K562 (cell line): ENCODE measurements at regions not wholly inside any gene's neighbourhood (a gene's known extent, or its start where the extent isn't known, plus 50 kb on each side); places are given as distances from the start of the nearest gene placed in this dataset.

Source experiments
- ATAC-seq: fragments of 200-7000 bp; cut with Tn5 transposase; 3 replicates; pipeline ENCODE4 v1.9.1; 2020; ENCODE audit warnings: moderate library complexity
- BruUV-seq: library from RNA; stranded (reverse); fragments of 400-500 nt; replicated peaks from 2 replicates; lab custom pipeline; 2021; lab: Mats Ljungman, UMichigan
- CTCF ChIA-PET: fragments of 300-600 bp; formaldehyde crosslinking; extraction: SDS; loops from one replicate; lab custom pipeline; 2021; ENCODE audit warnings: low intra/inter-chr PET ratio; lab: Yijun Ruan, JAX
- POLR2A ChIA-PET: fragments of 300-600, 350-650 bp; sonication (Branson Sonifier 250); formaldehyde crosslinking; extraction: SDS; loops from one replicate; lab custom pipeline; 2021; ENCODE audit warnings: antibody characterized with exemption, inconsistent platforms; lab: Yijun Ruan, JAX
- DNase-seq, 4 experiments: peaks; one replicate each; pipeline versions ENCODE4 v3.0.0 to v3.0.0-alpha.2; 2011 to 2018; ENCODE audit warnings: low spot score in 3 of 4, mixed read lengths in 3 of 4; ENCODE audit errors: extremely low read depth in 1 of 4
- FAIRE-seq: peaks from 2 replicates; lab custom pipeline; 2011; peaks lifted over from hg19 to GRCh38; lab: Jason Lieb, UNC
- H2AFZ ChIP-seq: 2 replicates; pipeline ENCODE4 v1.6.0; 2011; ENCODE audit warnings: low read depth, low read length, control low read depth, inconsistent platforms
- H3K27ac ChIP-seq: fragments of 200-600 bp; 3 replicates; pipeline ENCODE4 v1.8.0; 2011; ENCODE audit warnings: low read depth, mild to moderate bottlenecking, control low read depth, inconsistent platforms, low read length, moderate library complexity, mixed read lengths; ENCODE audit errors: extremely low read depth
- H3K27me3 ChIP-seq, 2 experiments: fragments of 300-600 bp in 1 of 2; 2 replicates in 1 of 2; 3 replicates in 1 of 2; pipeline versions ENCODE4 v1.6.0 to v1.8.0; 2011; ENCODE audit warnings: inconsistent platforms in 2 of 2, low read length in 2 of 2, mild to moderate bottlenecking in 1 of 2, mixed read lengths in 1 of 2, moderate library complexity in 1 of 2; ENCODE audit not compliant: control insufficient read depth in 2 of 2, insufficient read depth in 2 of 2
- H3K36me3 ChIP-seq: fragments of 300-600 bp; 3 replicates; pipeline ENCODE4 v1.8.0; 2011; ENCODE audit warnings: mild to moderate bottlenecking, low read length, inconsistent platforms; ENCODE audit not compliant: control insufficient read depth, insufficient read depth
- H3K4me1 ChIP-seq, 2 experiments: fragments of 200-600 bp in 1 of 2; replicated peaks in 1 of 2; 2 replicates in 1 of 2; 3 replicates in 1 of 2; pipeline versions ENCODE4 v1.5.1 to v1.8.0; 2011; ENCODE audit warnings: inconsistent platforms in 2 of 2, low read length in 2 of 2, mild to moderate bottlenecking in 1 of 2, mixed read lengths in 1 of 2, moderate library complexity in 1 of 2; ENCODE audit not compliant: control insufficient read depth in 2 of 2, insufficient read depth in 2 of 2
- H3K4me2 ChIP-seq: 2 replicates; pipeline ENCODE4 v1.6.1; 2011; ENCODE audit warnings: low read length, control low read depth, inconsistent platforms, mixed read lengths; ENCODE audit not compliant: insufficient read depth
- H3K4me3 ChIP-seq: fragments of 200-600 bp; sonication (generic), shearing (Covaris generic); 2 replicates; pipeline ENCODE4 v1.5.1; 2016; ENCODE audit warnings: control low read depth, inconsistent platforms
- H3K79me2 ChIP-seq: fragments of 200-600 bp; 3 replicates; pipeline ENCODE4 v1.8.0; 2011; ENCODE audit warnings: low read length, inconsistent platforms; ENCODE audit not compliant: control insufficient read depth, insufficient read depth
- H3K9ac ChIP-seq, 2 experiments: 2 replicates each; pipeline versions ENCODE4 v1.6.0 to v1.6.1; 2011; ENCODE audit warnings: low read depth in 2 of 2, low read length in 2 of 2, control low read depth in 1 of 2, inconsistent platforms in 1 of 2, mild to moderate bottlenecking in 1 of 2, mixed read lengths in 1 of 2; ENCODE audit not compliant: insufficient read depth in 1 of 2
- H3K9me1 ChIP-seq: one replicate; pipeline ENCODE4 v1.6.0; 2011; ENCODE audit warnings: inconsistent platforms, mild to moderate bottlenecking, low read length, moderate library complexity; ENCODE audit not compliant: control insufficient read depth, insufficient read depth
- H3K9me3 ChIP-seq: replicated peaks from 2 replicates; pipeline ENCODE4 v1.5.1; 2011; ENCODE audit warnings: low read depth, low read length, inconsistent platforms; ENCODE audit not compliant: control insufficient read depth, insufficient read depth
- H4K20me1 ChIP-seq: replicated peaks from 2 replicates; pipeline ENCODE4 v1.6.1; 2011; ENCODE audit warnings: low read length, inconsistent platforms, mixed read lengths; ENCODE audit not compliant: control insufficient read depth, insufficient read depth
- C11orf30 ChIP-seq: fragments of 450-650 bp; IDR thresholded peaks from 2 replicates; pipeline ENCODE4 v1.6.1; 2016; ENCODE audit warnings: low read depth, mild to moderate bottlenecking
- DPF2 ChIP-seq: fragments of 450-650 bp; IDR thresholded peaks from 2 replicates; pipeline ENCODE4 v1.6.1; 2016
- FUS ChIP-seq: fragments of 200-400 bp; formaldehyde crosslinking; optimal IDR thresholded peaks from 2 replicates; pipeline ENCODE3; 2017; ENCODE audit warnings: low read depth, low read length
- GABPB2 ChIP-seq: fragments of 250-450 bp; sonication (Bioruptor Pico); conservative IDR thresholded peaks from 2 replicates; pipeline ENCODE4 v1.5.1; 2021; ENCODE audit warnings: mild to moderate bottlenecking
- MAFF ChIP-seq: IDR thresholded peaks from 2 replicates; pipeline ENCODE4 v1.6.1; 2012; ENCODE audit warnings: low read length, improper control_type of control experiment
- MAFG ChIP-seq: fragments of 450-650 bp; conservative IDR thresholded peaks from 2 replicates; pipeline ENCODE4 v1.6.1; 2016; ENCODE audit warnings: missing genetic modification characterization, missing compliant biosample characterization
- NFE2 ChIP-seq: IDR thresholded peaks from 2 replicates; pipeline ENCODE4 v1.6.1; 2014; ENCODE audit warnings: antibody characterized with exemption, low read depth
- NFE2L1 ChIP-seq: fragments of 450-650 bp; IDR thresholded peaks from 2 replicates; pipeline ENCODE4 v1.6.1; 2016; ENCODE audit warnings: missing genetic modification characterization, low read depth, mild to moderate bottlenecking, missing compliant biosample characterization, moderate library complexity, borderline replicate concordance
- TOE1 ChIP-seq, 2 experiments: fragments of 450-650 bp in 1 of 2; sonication (generic) in 1 of 2; formaldehyde crosslinking in 1 of 2; IDR thresholded peaks; 2 replicates each; pipeline versions ENCODE4 v1.7.1 to v1.8.0; 2016 to 2022; ENCODE audit warnings: borderline replicate concordance in 2 of 2, mild to moderate bottlenecking in 2 of 2, antibody characterized with exemption in 1 of 2, inconsistent platforms in 1 of 2, low read depth in 1 of 2, missing genetic modification reagents in 1 of 2, moderate library complexity in 1 of 2
- ZNF24 ChIP-seq: fragments of 450-650 bp; IDR thresholded peaks from 2 replicates; pipeline ENCODE4 v1.6.1; 2016
- ZNF316 ChIP-seq: fragments of 450-650 bp; IDR thresholded peaks from 2 replicates; pipeline ENCODE4 v1.6.1; 2016
- WGBS: fragments of 100-300 bp; shearing (Covaris generic); methylation state at CpG from one replicate; pipeline ENCODE4 v1.1.6; 2016; ENCODE audit warnings: low coverage, mixed read lengths; ENCODE audit not compliant: insufficient coverage; ENCODE audit errors: missing lambda C conversion rate; 5-methylcytosine and 5-hydroxymethylcytosine counted together
- in situ Hi-C: fragments of 300-500 bp; cut with MboI; formaldehyde crosslinking; loops from 4 replicates; pipeline ENCODE4 v1.15.0; 2018; ENCODE audit warnings: inconsistent platforms, mixed read lengths
- intact Hi-C: fragments of 100-400 bp; cut with micrococcal nuclease; formaldehyde crosslinking; loops from 2 replicates; pipeline ENCODE4 v1.14.2; 2022
- TF ChIP-seq, protein P1 (sequence below): fragments of 200-800 bp; sonication (Bioruptor generic); IDR thresholded peaks from 2 replicates; pipeline ENCODE4 v1.6.1; 2017; ENCODE audit warnings: missing genetic modification characterization, missing compliant biosample characterization
- TF ChIP-seq, protein P2 (sequence below): sonication (generic); formaldehyde crosslinking; IDR thresholded peaks from 2 replicates; pipeline ENCODE4 v1.8.0; 2022; ENCODE audit warnings: missing genetic modification reagents, mild to moderate bottlenecking, borderline replicate concordance

GRCh38 chr17:13374203-13375143, 227.3 kb downstream of the HS3ST3A1 start:
- H3K9me3 ChIP-seq = no peaks in the 10 kb centered on the region
- H3K27ac ChIP-seq = no peak overlapping the region
- H3K4me2 ChIP-seq = no peak overlapping the region
- H3K9ac ChIP-seq = no peak overlapping the region
- no peaks in the 10 kb centered on the region for H3K9me1 ChIP-seq
- intact Hi-C loops = no loop called here
- DNase-seq (no peak), ATAC-seq (no peak), FAIRE-seq (no peak)
- H3K4me1 ChIP-seq = no peaks in the 10 kb centered on the region
- H4K20me1 ChIP-seq = no peaks in the 10 kb centered on the region
- no peaks in the 10 kb centered on the region for H3K79me2 ChIP-seq
- no peaks in the 10 kb centered on the region for H3K27me3 ChIP-seq
- ChIA-PET POLR2A (interaction anchor here (0.7 to 1.1 kb wide), 3 partner anchors 13 to 130 kb away, joined by 3 to 4 read pairs (median 3); no protein-coding TSS in a partner anchor), CTCF (no interaction called here)
- in situ Hi-C loops = no loop called here
- 39% methylated on average over 8 of the region's 9 CpGs for WGBS
- H3K4me3 ChIP-seq = no peak overlapping the region
- H3K36me3 ChIP-seq = no peaks in the 10 kb centered on the region
- H2AFZ ChIP-seq = no peak overlapping the region
- TF ChIP-seq MAFF = peak; percentile 13; the same call in 1 of the 2 replicates
- no peak for TF ChIP-seq TOE1 (IDR thresholded peaks at IDR 0.05; ENCODE audit: borderline replicate concordance)
- no peak for TF ChIP-seq TOE1 (CRISPR knock-in tag; IDR thresholded peaks at IDR 0.05; ENCODE audit: borderline replicate concordance, low read depth)
- TF ChIP-seq, protein P1, sequence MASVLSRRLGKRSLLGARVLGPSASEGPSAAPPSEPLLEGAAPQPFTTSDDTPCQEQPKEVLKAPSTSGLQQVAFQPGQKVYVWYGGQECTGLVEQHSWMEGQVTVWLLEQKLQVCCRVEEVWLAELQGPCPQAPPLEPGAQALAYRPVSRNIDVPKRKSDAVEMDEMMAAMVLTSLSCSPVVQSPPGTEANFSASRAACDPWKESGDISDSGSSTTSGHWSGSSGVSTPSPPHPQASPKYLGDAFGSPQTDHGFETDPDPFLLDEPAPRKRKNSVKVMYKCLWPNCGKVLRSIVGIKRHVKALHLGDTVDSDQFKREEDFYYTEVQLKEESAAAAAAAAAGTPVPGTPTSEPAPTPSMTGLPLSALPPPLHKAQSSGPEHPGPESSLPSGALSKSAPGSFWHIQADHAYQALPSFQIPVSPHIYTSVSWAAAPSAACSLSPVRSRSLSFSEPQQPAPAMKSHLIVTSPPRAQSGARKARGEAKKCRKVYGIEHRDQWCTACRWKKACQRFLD (CRISPR knock-in tag) = no peak
- no peak for TF ChIP-seq GABPB2 (CRISPR knock-in tag)
- TF ChIP-seq ZNF316 = peak; percentile 32
- TF ChIP-seq, protein P2, sequence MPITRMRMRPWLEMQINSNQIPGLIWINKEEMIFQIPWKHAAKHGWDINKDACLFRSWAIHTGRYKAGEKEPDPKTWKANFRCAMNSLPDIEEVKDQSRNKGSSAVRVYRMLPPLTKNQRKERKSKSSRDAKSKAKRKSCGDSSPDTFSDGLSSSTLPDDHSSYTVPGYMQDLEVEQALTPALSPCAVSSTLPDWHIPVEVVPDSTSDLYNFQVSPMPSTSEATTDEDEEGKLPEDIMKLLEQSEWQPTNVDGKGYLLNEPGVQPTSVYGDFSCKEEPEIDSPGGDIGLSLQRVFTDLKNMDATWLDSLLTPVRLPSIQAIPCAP (CRISPR knock-in tag) = no peak
- TF ChIP-seq DPF2 = no peak
- peak; percentile 41; the same call in 1 of the 2 replicates for TF ChIP-seq C11orf30
- peak; percentile 67 for TF ChIP-seq MAFG
- no peak for TF ChIP-seq FUS
- TF ChIP-seq NFE2 = 0 out of 2 replicates have a peak, but pooled peaks have one; percentile 14
- peak; percentile 32; the same call in 1 of the 2 replicates for TF ChIP-seq NFE2L1 (tag)
- TF ChIP-seq ZNF24 = peak; percentile 83
- no TSS peak for BruUV-seq
